ENCODE measurements at regions not wholly inside any gene's neighbourhood (a gene's known extent, or its start where the extent isn't known, plus 50 kb on each side); places are given as distances from the start of the nearest gene placed in this dataset.
"Not testable (repeated sequence)": the region's sequence is repeated elsewhere in the genome, so short reads cannot be mapped to it uniquely, and the experiment has no call there.

GRCh38 chr16:58820411-58820810 lies 86.3 kb upstream of the GOT2 start:
- no peak for DNase-seq (ENCODE audit: extremely low read depth in 1 of 2, low read depth in 1 of 2)

- DNase-seq (ENCODE audit: extremely low read depth in 1 of 2, low read depth in 1 of 2): no peak
Observed at GRCh38 chr16:58815181-58815888, 81.2 kb upstream of the GOT2 start.

GRCh38 chr16:58814348-58814801 lies 80.3 kb upstream of the GOT2 start:
- DNase-seq (ENCODE audit: extremely low read depth in 1 of 2, low read depth in 1 of 2): peak in 1 of 2 donors; percentile 8

- no peak for DNase-seq (ENCODE audit: extremely low read depth in 1 of 2, low read depth in 1 of 2)
Observed at GRCh38 chr16:58809213-58809612, 75.1 kb upstream of the GOT2 start.

GRCh38 chr16:58807276-58807675 lies 73.2 kb upstream of the GOT2 start:
- DNase-seq (ENCODE audit: extremely low read depth in 1 of 2, low read depth in 1 of 2): no peak

GRCh38 chr16:58801838-58802237 lies 67.7 kb upstream of the GOT2 start:
- DNase-seq (ENCODE audit: extremely low read depth in 1 of 2, low read depth in 1 of 2): no peak

GRCh38 chr16:58797137-58797801 lies 63.2 kb upstream of the GOT2 start:
- DNase-seq (ENCODE audit: extremely low read depth in 1 of 2, low read depth in 1 of 2): no peak

- no peak for DNase-seq (ENCODE audit: extremely low read depth in 1 of 2, low read depth in 1 of 2)
Observed at GRCh38 chr16:58793366-58793765, 59.2 kb upstream of the GOT2 start.

- no peak for DNase-seq (ENCODE audit: extremely low read depth in 1 of 2, low read depth in 1 of 2)
Observed at GRCh38 chr16:58792188-58792587, 58.1 kb upstream of the GOT2 start.

- not testable (repeated sequence) for DNase-seq (ENCODE audit: extremely low read depth in 1 of 2, low read depth in 1 of 2)
Observed at GRCh38 chr16:58790816-58791557, 56.9 kb upstream of the GOT2 start.

GRCh38 chr16:58789351-58789750 lies 55.2 kb upstream of the GOT2 start:
- no peak for DNase-seq (ENCODE audit: extremely low read depth in 1 of 2, low read depth in 1 of 2)
